WERI-Rb-1 (cell line): ENCODE measurements at regions not wholly inside any gene's neighbourhood (a gene's known extent, or its start where the extent isn't known, plus 50 kb on each side); places are given as distances from the start of the nearest gene placed in this dataset.

Experiments
- DNase-seq: peaks from one replicate; pipeline ENCODE4 v3.0.0-alpha.2; 2020
- H3K27ac ChIP-seq: fragments of 250-450 bp; sonication (Bioruptor Pico); 2 replicates; pipeline ENCODE4 v1.5.1; 2020; ENCODE audit warnings: mild to moderate bottlenecking, moderate library complexity
- H3K27me3 ChIP-seq: fragments of 250-450 bp; sonication (Bioruptor Pico); 2 replicates; pipeline ENCODE4 v1.5.1; 2021; ENCODE audit warnings: mild to moderate bottlenecking, low read depth, moderate library complexity; ENCODE audit not compliant: insufficient read depth, severe bottlenecking
- H3K36me3 ChIP-seq: fragments of 250-450 bp; sonication (Bioruptor Pico); 2 replicates; pipeline ENCODE4 v1.5.1; 2020; ENCODE audit warnings: mild to moderate bottlenecking, moderate library complexity
- H3K4me3 ChIP-seq: 2 replicates; pipeline ENCODE4 v1.5.1; 2011; ENCODE audit warnings: low read depth, mild to moderate bottlenecking, control low read depth, low read length
- H3K9me3 ChIP-seq: fragments of 250-450 bp; sonication (Bioruptor Pico); 2 replicates; pipeline ENCODE4 v1.5.1; 2021; ENCODE audit warnings: mild to moderate bottlenecking, moderate library complexity; ENCODE audit not compliant: severe bottlenecking
- CTCF ChIP-seq: IDR thresholded peaks from 2 replicates; pipeline ENCODE4 v1.5.1; 2011; ENCODE audit warnings: low read depth, mild to moderate bottlenecking, control low read depth, inconsistent platforms, low read length

- H3K36me3 ChIP-seq, result no peaks in the 10 kb centered on the region
- H3K27ac ChIP-seq, result no peak overlapping the region
- DNase-seq, result no peak
- H3K9me3 ChIP-seq, result no peaks in the 10 kb centered on the region
- TF ChIP-seq CTCF, result no peak
- no peaks in the 10 kb centered on the region for H3K27me3 ChIP-seq
- H3K4me3 ChIP-seq, result no peak overlapping the region
Measured at GRCh38 chr5:58392496-58392895, 67.4 kb downstream of the PLK2 start.

- DNase-seq, result no peak
- no peak overlapping the region for H3K4me3 ChIP-seq
- TF ChIP-seq CTCF, result no peak
- peaks cover 12% of the 10 kb centered on the region for H3K9me3 ChIP-seq
- no peak overlapping the region for H3K27ac ChIP-seq
- no peaks in the 10 kb centered on the region for H3K27me3 ChIP-seq
- H3K36me3 ChIP-seq, result no peaks in the 10 kb centered on the region
Measured at GRCh38 chr5:58383448-58383847, 76.4 kb downstream of the PLK2 start.

GRCh38 chr5:58382131-58382534, 77.8 kb downstream of the PLK2 start:
- no peak for DNase-seq
- no peak overlapping the region for H3K4me3 ChIP-seq
- no peaks in the 10 kb centered on the region for H3K27me3 ChIP-seq
- H3K27ac ChIP-seq, result no peak overlapping the region
- no peaks in the 10 kb centered on the region for H3K36me3 ChIP-seq
- TF ChIP-seq CTCF, result no peak
- H3K9me3 ChIP-seq, result peaks cover 12% of the 10 kb centered on the region

- Histone ChIP-seq H3K9me3 (peaks cover 12% of the 10 kb centered on the region), H3K27me3 (no peaks in the 10 kb centered on the region), H3K36me3 (no peaks in the 10 kb centered on the region), H3K4me3 (no peak overlapping the region), H3K27ac (no peak overlapping the region)
- DNase-seq, result no peak
- TF ChIP-seq CTCF, result no peak
Measured at GRCh38 chr5:58381566-58381965, 78.3 kb downstream of the PLK2 start.

- no peak for TF ChIP-seq CTCF
Measured at GRCh38 chr5:58380655-58381054, 79.2 kb downstream of the PLK2 start.

GRCh38 chr5:58378613-58379390, 81.1 kb downstream of the PLK2 start:
- H3K27me3 ChIP-seq, result no peaks in the 10 kb centered on the region
- TF ChIP-seq CTCF, result no peak
- H3K27ac ChIP-seq, result no peak overlapping the region
- no peak overlapping the region for H3K4me3 ChIP-seq
- no peaks in the 10 kb centered on the region for H3K36me3 ChIP-seq
- peaks cover 12% of the 10 kb centered on the region for H3K9me3 ChIP-seq
- no peak for DNase-seq

More at GRCh38 chr5:58380655-58381054, 79.2 kb downstream of the PLK2 start:
- no peaks in the 10 kb centered on the region for H3K27me3 ChIP-seq
- DNase-seq, result no peak
- peaks cover 12% of the 10 kb centered on the region for H3K9me3 ChIP-seq
- H3K4me3 ChIP-seq, result no peak overlapping the region
- H3K36me3 ChIP-seq, result no peaks in the 10 kb centered on the region
- no peak overlapping the region for H3K27ac ChIP-seq
